PC-9 (cell line): ENCODE measurements at regions not wholly inside any gene's neighbourhood (a gene's known extent, or its start where the extent isn't known, plus 50 kb on each side); places are given as distances from the start of the nearest gene placed in this dataset.

Source experiments
- BruUV-seq: library from RNA; stranded (reverse); fragments of 400-500 nt; replicated peaks from 2 replicates; lab custom pipeline; 2021; lab: Mats Ljungman, UMichigan
- CTCF ChIA-PET: fragments of 300-600 bp; sonication (Branson Sonifier 250); formaldehyde crosslinking; loops from one replicate; lab custom pipeline; 2022; ENCODE audit warnings: antibody characterized with exemption; lab: Charles Lee
- POLR2A ChIA-PET: fragments of 300-600 bp; sonication (Branson Sonifier 250); formaldehyde crosslinking; loops from one replicate; lab custom pipeline; 2022; ENCODE audit warnings: antibody characterized with exemption; ENCODE audit not compliant: unreplicated experiment; lab: Charles Lee
- DNase-seq, 2 experiments: peaks; one replicate each; pipeline versions ENCODE4 v3.0.0 to v3.0.0-alpha.2; 2015 to 2022; ENCODE audit warnings: mixed read lengths in 1 of 2
- H2AFZ ChIP-seq: fragments of 200-600 bp; sonication (generic); 2 replicates; pipeline ENCODE4 v1.8.1; 2017; ENCODE audit warnings: antibody characterized with exemption
- H3F3A ChIP-seq: fragments of 200-600 bp; sonication (generic); 2 replicates; pipeline ENCODE4 v1.8.1; 2017; ENCODE audit warnings: antibody characterized with exemption, mild to moderate bottlenecking, low read depth; ENCODE audit not compliant: insufficient read depth
- H3K27ac ChIP-seq: fragments of 200-600 bp; sonication (generic); 2 replicates; pipeline ENCODE4 v1.6.1; 2016; ENCODE audit warnings: mixed run types
- H3K27me3 ChIP-seq: fragments of 200-600 bp; sonication (generic); 2 replicates; pipeline ENCODE4 v1.6.1; 2016; ENCODE audit warnings: low read depth, mixed run types; ENCODE audit not compliant: insufficient read depth
- H3K36me3 ChIP-seq: fragments of 200-600 bp; sonication (generic); 2 replicates; pipeline ENCODE4 v1.6.1; 2016; ENCODE audit warnings: low read depth, mixed run types
- H3K4me1 ChIP-seq: fragments of 200-600 bp; sonication (generic); replicated peaks from 2 replicates; pipeline ENCODE4 v1.6.1; 2016; ENCODE audit warnings: mixed run types; ENCODE audit not compliant: insufficient read depth
- H3K4me2 ChIP-seq: fragments of 200-600 bp; sonication (generic); 2 replicates; pipeline ENCODE4 v1.6.1; 2017; ENCODE audit warnings: mixed run types
- H3K4me3 ChIP-seq: fragments of 200-600 bp; sonication (generic); 2 replicates; pipeline ENCODE4 v1.6.1; 2016; ENCODE audit warnings: mixed run types
- H3K79me2 ChIP-seq: fragments of 200-600 bp; sonication (generic); 2 replicates; pipeline ENCODE4 v1.6.1; 2017; ENCODE audit warnings: low read depth, mixed run types
- H3K9me2 ChIP-seq: fragments of 200-600 bp; sonication (generic); 2 replicates; pipeline ENCODE4 v1.8.1; 2017; ENCODE audit warnings: mild to moderate bottlenecking; ENCODE audit not compliant: insufficient read depth
- H3K9me3 ChIP-seq: fragments of 200-600 bp; sonication (generic); 2 replicates; pipeline ENCODE4 v1.8.1; 2016; ENCODE audit warnings: low read depth; ENCODE audit not compliant: insufficient read depth
- H4K20me1 ChIP-seq: fragments of 200-600 bp; sonication (generic); 2 replicates; pipeline ENCODE4 v1.8.1; 2017; ENCODE audit not compliant: insufficient read depth
- EZH2 ChIP-seq: fragments of 200-600 bp; sonication (generic); IDR thresholded peaks from 2 replicates; pipeline ENCODE4 v1.8.0; 2017; ENCODE audit warnings: antibody characterized with exemption, low read depth
- intact Hi-C: fragments of 100-400 bp; cut with micrococcal nuclease; formaldehyde crosslinking; loops from one replicate; pipeline ENCODE4 v1.10.0; 2022; ENCODE audit not compliant: unreplicated experiment
- TF ChIP-seq, protein P1 (sequence below): fragments of 200-600 bp; sonication (generic); conservative IDR thresholded peaks from 2 replicates; pipeline ENCODE4 v1.6.1; 2017; ENCODE audit warnings: mixed run types, antibody characterized with exemption, mild to moderate bottlenecking, moderate library complexity

DNA sequence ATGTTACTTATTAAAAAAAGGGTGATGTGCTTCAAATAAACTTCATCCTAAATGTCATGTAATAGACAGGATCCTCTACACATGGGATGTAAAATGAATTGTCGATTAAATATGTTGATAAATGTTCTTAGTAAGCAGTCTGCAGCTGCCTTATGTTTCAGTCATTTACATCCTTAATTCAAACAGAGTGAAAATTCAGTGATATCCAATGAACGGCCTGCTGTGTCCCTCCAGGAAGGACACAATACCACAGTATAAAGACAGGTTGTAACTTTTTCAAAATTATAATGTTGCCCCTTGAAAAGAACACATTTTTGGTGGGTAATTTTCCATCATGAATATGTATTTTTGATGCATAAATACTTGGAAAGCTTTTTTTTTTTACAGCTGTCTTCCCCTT, 266.5 kb upstream of the SEMA3A start:
- no peaks in the 10 kb centered on the region for H3K27me3 ChIP-seq
- no peak overlapping the region for H2AFZ ChIP-seq
- no peaks in the 10 kb centered on the region for H3K36me3 ChIP-seq
- no peaks in the 10 kb centered on the region for H3K79me2 ChIP-seq
- no peak for DNase-seq
- intact Hi-C loops: no loop called here
- H3K9me2 ChIP-seq: no peaks in the 10 kb centered on the region
- H3F3A ChIP-seq: no peaks in the 10 kb centered on the region
- ChIA-PET CTCF (interaction anchor here (0.6 kb wide), 1 partner anchor 37 kb away, joined by 3 read pairs; no protein-coding TSS in a partner anchor), POLR2A (no interaction called here)
- H3K9me3 ChIP-seq: no peaks in the 10 kb centered on the region
- H3K27ac ChIP-seq: no peak overlapping the region
- no peaks in the 10 kb centered on the region for H3K4me1 ChIP-seq
- no TSS peak for BruUV-seq
- H3K4me3 ChIP-seq: no peak overlapping the region
- H3K4me2 ChIP-seq: no peak overlapping the region
- H4K20me1 ChIP-seq: no peaks in the 10 kb centered on the region
- no peak for TF ChIP-seq EZH2
- TF ChIP-seq, protein P1, sequence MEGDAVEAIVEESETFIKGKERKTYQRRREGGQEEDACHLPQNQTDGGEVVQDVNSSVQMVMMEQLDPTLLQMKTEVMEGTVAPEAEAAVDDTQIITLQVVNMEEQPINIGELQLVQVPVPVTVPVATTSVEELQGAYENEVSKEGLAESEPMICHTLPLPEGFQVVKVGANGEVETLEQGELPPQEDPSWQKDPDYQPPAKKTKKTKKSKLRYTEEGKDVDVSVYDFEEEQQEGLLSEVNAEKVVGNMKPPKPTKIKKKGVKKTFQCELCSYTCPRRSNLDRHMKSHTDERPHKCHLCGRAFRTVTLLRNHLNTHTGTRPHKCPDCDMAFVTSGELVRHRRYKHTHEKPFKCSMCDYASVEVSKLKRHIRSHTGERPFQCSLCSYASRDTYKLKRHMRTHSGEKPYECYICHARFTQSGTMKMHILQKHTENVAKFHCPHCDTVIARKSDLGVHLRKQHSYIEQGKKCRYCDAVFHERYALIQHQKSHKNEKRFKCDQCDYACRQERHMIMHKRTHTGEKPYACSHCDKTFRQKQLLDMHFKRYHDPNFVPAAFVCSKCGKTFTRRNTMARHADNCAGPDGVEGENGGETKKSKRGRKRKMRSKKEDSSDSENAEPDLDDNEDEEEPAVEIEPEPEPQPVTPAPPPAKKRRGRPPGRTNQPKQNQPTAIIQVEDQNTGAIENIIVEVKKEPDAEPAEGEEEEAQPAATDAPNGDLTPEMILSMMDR: no peak

DNA sequence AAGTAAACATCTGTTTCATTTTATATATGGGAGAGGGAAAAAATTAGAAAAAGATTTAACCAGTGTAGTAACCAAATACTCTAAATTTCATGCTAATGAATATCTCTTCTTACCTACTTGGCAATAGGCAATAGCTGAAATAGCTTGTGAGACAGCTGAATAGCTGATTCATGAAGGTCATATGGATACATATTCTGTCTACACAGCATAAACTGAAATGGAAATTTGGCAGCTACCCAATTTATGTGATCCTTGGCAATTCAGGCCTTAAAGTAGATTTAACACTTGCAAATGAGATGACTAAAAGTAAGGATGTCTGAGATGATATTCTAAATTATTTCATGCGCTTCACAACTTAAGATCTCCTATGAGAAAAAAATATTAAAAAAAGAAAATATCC, 261.2 kb upstream of the SEMA3A start:
- no peaks in the 10 kb centered on the region for H3F3A ChIP-seq
- no peak for DNase-seq
- POLR2A ChIA-PET: no interaction called here
- no TSS peak for BruUV-seq
- H3K79me2 ChIP-seq: no peaks in the 10 kb centered on the region
- no peaks in the 10 kb centered on the region for H4K20me1 ChIP-seq
- H3K9me2 ChIP-seq: no peaks in the 10 kb centered on the region
- CTCF ChIA-PET: no interaction called here
- no peaks in the 10 kb centered on the region for H3K9me3 ChIP-seq
- H3K36me3 ChIP-seq: no peaks in the 10 kb centered on the region
- TF ChIP-seq, protein P1: no peak
- TF ChIP-seq EZH2: no peak
- H3K4me2 ChIP-seq: no peak overlapping the region
- H3K4me1 ChIP-seq: no peaks in the 10 kb centered on the region
- no peak overlapping the region for H3K4me3 ChIP-seq
- no peak overlapping the region for H3K27ac ChIP-seq
- no peak overlapping the region for H2AFZ ChIP-seq
- no peaks in the 10 kb centered on the region for H3K27me3 ChIP-seq
- intact Hi-C loops: no loop called here

DNA sequence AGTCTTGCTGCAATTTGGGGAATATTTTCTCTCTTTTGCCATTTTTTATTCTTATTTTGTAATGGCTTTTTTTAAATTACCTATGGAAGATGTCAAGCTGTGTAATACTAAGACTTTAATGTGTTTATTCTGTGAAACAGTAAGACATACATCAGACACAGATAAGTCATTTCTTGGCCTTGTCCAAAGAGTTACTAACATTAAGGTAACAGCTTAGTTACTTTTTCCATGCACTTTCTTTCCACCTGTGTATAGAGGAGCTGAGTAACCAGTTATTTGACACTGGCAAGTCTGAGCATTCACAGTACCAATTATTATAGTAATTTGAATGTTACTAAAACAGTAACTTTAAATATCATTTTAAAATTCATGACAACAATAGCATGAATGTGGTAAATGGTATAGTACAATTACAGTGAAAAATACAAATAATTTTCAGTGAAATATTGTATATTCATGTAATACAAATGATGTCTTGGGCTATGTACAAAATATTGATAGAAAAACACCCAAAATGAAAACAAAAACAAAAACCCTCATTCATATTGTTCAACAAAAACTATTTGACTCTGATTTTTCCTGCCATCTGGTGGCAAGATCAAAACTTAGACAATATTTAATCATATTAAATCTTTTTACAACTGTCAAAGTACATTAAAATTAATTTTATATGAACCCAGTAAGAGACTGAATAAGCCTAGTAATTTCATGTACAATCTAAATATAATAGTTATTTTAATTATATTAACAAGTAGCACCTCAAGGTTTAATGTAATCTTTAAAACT, 259.8 kb upstream of the SEMA3A start:
- H3K4me1 ChIP-seq: no peaks in the 10 kb centered on the region
- TF ChIP-seq, protein P1: no peak; the same call in 1 of the 2 replicates
- no peak for TF ChIP-seq EZH2
- CTCF ChIA-PET: interaction anchor here (0.5 to 0.7 kb wide), 3 partner anchors 68 to 727 kb away, joined by 3 to 7 read pairs (median 4); no protein-coding TSS in a partner anchor
- H3K4me3 ChIP-seq: no peak overlapping the region
- intact Hi-C loops: loop anchor here (5.0 kb wide), 1 partner anchor 477 kb away; no protein-coding TSS in a partner anchor
- DNase-seq: no peak
- POLR2A ChIA-PET: no interaction called here
- no peaks in the 10 kb centered on the region for H4K20me1 ChIP-seq
- no peak overlapping the region for H3K27ac ChIP-seq
- no peaks in the 10 kb centered on the region for H3K36me3 ChIP-seq
- no TSS peak for BruUV-seq
- H3K27me3 ChIP-seq: no peaks in the 10 kb centered on the region
- H3F3A ChIP-seq: no peaks in the 10 kb centered on the region
- no peak overlapping the region for H3K4me2 ChIP-seq
- no peaks in the 10 kb centered on the region for H3K9me2 ChIP-seq
- no peaks in the 10 kb centered on the region for H3K9me3 ChIP-seq
- H2AFZ ChIP-seq: no peak overlapping the region
- H3K79me2 ChIP-seq: no peaks in the 10 kb centered on the region
